ENCODE measurements at regions not wholly inside any gene's neighbourhood (a gene's known extent, or its start where the extent isn't known, plus 50 kb on each side); places are given as distances from the start of the nearest gene placed in this dataset.

GRCh38 chr5:92927291-92927778 is 653.7 kb downstream of the NR2F1-AS1 start:
- H3K36me3 Mint-ChIP-seq (ENCODE audit: low read depth): no peaks in the 10 kb centered on the region
- DNase-seq: no peak
- no peaks in the 10 kb centered on the region for H3K27me3 Mint-ChIP-seq
- no peaks in the 10 kb centered on the region for H3K4me1 Mint-ChIP-seq (ENCODE audit: low read depth)
- POLR2A ChIA-PET: no interaction called here
- no peak overlapping the region for H3K4me3 Mint-ChIP-seq
- ATAC-seq: no peak
- CTCF ChIA-PET: no interaction called here
- H3K9me3 Mint-ChIP-seq: no peaks in the 10 kb centered on the region
- no peak overlapping the region for H3K27ac Mint-ChIP-seq
- intact Hi-C loops (cut with micrococcal nuclease): no loop called here
- TF ChIP-seq, protein P1, sequence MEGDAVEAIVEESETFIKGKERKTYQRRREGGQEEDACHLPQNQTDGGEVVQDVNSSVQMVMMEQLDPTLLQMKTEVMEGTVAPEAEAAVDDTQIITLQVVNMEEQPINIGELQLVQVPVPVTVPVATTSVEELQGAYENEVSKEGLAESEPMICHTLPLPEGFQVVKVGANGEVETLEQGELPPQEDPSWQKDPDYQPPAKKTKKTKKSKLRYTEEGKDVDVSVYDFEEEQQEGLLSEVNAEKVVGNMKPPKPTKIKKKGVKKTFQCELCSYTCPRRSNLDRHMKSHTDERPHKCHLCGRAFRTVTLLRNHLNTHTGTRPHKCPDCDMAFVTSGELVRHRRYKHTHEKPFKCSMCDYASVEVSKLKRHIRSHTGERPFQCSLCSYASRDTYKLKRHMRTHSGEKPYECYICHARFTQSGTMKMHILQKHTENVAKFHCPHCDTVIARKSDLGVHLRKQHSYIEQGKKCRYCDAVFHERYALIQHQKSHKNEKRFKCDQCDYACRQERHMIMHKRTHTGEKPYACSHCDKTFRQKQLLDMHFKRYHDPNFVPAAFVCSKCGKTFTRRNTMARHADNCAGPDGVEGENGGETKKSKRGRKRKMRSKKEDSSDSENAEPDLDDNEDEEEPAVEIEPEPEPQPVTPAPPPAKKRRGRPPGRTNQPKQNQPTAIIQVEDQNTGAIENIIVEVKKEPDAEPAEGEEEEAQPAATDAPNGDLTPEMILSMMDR (IDR thresholded peaks at IDR 0.05): no peak

- ChIA-PET POLR2A (no interaction called here), CTCF (no interaction called here)
- Mint-ChIP-seq H3K27me3 (no peaks in the 10 kb centered on the region), H3K27ac (no peak overlapping the region), H3K36me3 (ENCODE audit: low read depth) (no peaks in the 10 kb centered on the region), H3K4me1 (ENCODE audit: low read depth) (no peaks in the 10 kb centered on the region), H3K4me3 (no peak overlapping the region), H3K9me3 (no peaks in the 10 kb centered on the region)
- ATAC-seq: no peak
- no peak for DNase-seq
- TF ChIP-seq, protein P1 (IDR thresholded peaks at IDR 0.05): no peak
- intact Hi-C loops (cut with micrococcal nuclease): no loop called here
These were observed 657.1 kb downstream of the NR2F1-AS1 start for GRCh38 chr5:92923885-92924284.

GRCh38 chr5:92922231-92922967 is 658.6 kb downstream of the NR2F1-AS1 start:
- TF ChIP-seq, protein P1 (IDR thresholded peaks at IDR 0.05): no peak

DNA sequence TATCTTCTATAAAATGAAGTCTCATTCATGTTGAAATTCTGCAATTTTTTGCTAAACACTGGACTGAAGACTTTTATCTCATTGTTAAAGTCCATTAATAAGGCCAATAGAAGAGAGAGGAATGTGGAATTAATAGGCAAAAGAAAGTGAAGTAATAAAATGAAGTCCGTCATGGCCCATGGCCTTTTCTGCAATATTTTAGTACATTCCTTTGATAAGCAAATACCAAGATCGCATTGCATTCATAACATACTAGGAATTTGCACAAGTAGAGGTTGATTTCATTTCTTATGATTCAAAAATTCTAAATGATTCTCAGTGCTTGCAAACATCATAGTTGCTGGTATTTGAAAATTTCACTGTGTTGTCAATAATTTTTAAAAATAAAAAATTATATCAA is 664.0 kb downstream of the NR2F1-AS1 start:
- TF ChIP-seq, protein P1 (IDR thresholded peaks at IDR 0.05): no peak

More at GRCh38 chr5:92922231-92922967, 658.6 kb downstream of the NR2F1-AS1 start:
- Mint-ChIP-seq H3K36me3 (ENCODE audit: low read depth) (no peaks in the 10 kb centered on the region), H3K4me1 (ENCODE audit: low read depth) (no peaks in the 10 kb centered on the region), H3K4me3 (no peak overlapping the region), H3K9me3 (no peaks in the 10 kb centered on the region), H3K27ac (no peak overlapping the region), H3K27me3 (no peaks in the 10 kb centered on the region)
- intact Hi-C loops (cut with micrococcal nuclease): no loop called here
- ChIA-PET CTCF (no interaction called here), POLR2A (no interaction called here)
- ATAC-seq (no peak), DNase-seq (no peak)

GRCh38 chr5:92916036-92916435 is 665.0 kb downstream of the NR2F1-AS1 start:
- ChIA-PET POLR2A (no interaction called here), CTCF (no interaction called here)
- Mint-ChIP-seq H3K27ac (no peak overlapping the region), H3K36me3 (ENCODE audit: low read depth) (no peaks in the 10 kb centered on the region), H3K9me3 (no peaks in the 10 kb centered on the region), H3K27me3 (no peaks in the 10 kb centered on the region), H3K4me1 (ENCODE audit: low read depth) (no peaks in the 10 kb centered on the region), H3K4me3 (no peak overlapping the region)
- ATAC-seq (no peak), DNase-seq (no peak)
- intact Hi-C loops (cut with micrococcal nuclease): no loop called here
- TF ChIP-seq, protein P1 (IDR thresholded peaks at IDR 0.05): no peak

More for the DNA sequence above, 664.0 kb downstream of the NR2F1-AS1 start:
- H3K27me3 Mint-ChIP-seq: no peaks in the 10 kb centered on the region
- no peak overlapping the region for H3K4me3 Mint-ChIP-seq
- intact Hi-C loops (cut with micrococcal nuclease): no loop called here
- H3K36me3 Mint-ChIP-seq (ENCODE audit: low read depth): no peaks in the 10 kb centered on the region
- no peaks in the 10 kb centered on the region for H3K4me1 Mint-ChIP-seq (ENCODE audit: low read depth)
- POLR2A ChIA-PET: no interaction called here
- DNase-seq (no peak), ATAC-seq (no peak)
- CTCF ChIA-PET: no interaction called here
- no peak overlapping the region for H3K27ac Mint-ChIP-seq
- no peaks in the 10 kb centered on the region for H3K9me3 Mint-ChIP-seq

Data from activated CD8-positive, alpha-beta T cell treated with anti-CD3 and anti-CD28 coated beads for 36 hours (primary cell).